HUDEP-2 (cell line): ENCODE measurements at regions not wholly inside any gene's neighbourhood (a gene's known extent, or its start where the extent isn't known, plus 50 kb on each side); places are given as distances from the start of the nearest gene placed in this dataset.
"Not testable (repeated sequence)": the region's sequence is repeated elsewhere in the genome, so short reads cannot be mapped to it uniquely, and the experiment has no call there.

ENCODE experiments used
- DNase-seq, 76 experiments: peaks; one replicate each; lab custom pipeline; 2025; ENCODE audit not compliant: unreplicated experiment in 76 of 76; lab: John Stamatoyannopoulos, UW

DNA sequence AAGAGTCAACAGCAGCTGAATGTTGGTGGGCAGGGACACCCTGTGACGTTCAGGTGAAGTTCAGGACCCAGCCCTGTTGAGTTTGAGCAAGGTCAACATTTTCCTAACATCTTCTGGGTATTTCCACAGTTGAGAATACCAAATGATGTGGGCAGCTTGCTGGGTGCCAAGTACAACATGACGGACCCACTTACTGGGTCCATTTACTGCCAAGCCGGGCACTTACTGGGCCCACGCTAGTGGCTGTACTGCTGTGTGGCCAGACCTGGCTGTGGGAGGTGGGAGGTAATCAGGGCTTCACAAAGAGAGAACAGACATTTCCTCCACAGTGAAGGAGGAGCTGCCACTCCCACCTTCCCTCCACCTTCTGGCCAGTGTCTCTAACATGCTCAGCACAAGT, 99.2 kb downstream of the PSMG1 start:
- DNase-seq = no peak

DNA sequence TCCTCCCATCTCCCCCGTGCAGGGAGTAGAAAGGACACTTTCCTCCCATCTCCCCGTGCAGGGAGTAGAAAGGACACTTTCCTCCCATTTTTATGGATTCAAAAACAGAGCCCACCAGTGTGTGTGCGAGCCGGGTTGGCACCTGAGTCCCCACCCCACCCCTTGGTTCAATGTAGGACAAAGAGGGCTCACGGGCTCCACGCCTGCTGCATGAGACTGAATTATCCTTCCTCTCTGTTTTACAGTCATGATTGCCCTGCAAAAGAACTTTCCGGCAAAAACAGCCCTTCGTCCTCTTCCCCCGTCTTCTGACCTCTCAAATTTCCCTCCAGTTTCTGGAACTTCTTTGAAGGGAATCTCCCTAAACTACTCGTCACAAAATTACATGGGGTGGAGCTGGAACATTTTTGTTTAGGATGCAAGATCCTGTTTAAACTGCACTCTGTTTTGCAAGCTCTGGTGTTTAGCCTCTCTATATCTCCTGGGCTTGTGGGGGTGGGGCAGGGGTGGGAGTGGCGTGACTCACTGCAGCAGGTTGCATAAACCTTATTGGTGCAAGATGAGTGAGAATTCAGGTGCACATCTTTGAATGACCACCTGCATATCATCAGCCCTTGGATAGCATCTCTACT, 99.8 kb downstream of the PSMG1 start:
- DNase-seq = no peak

DNA sequence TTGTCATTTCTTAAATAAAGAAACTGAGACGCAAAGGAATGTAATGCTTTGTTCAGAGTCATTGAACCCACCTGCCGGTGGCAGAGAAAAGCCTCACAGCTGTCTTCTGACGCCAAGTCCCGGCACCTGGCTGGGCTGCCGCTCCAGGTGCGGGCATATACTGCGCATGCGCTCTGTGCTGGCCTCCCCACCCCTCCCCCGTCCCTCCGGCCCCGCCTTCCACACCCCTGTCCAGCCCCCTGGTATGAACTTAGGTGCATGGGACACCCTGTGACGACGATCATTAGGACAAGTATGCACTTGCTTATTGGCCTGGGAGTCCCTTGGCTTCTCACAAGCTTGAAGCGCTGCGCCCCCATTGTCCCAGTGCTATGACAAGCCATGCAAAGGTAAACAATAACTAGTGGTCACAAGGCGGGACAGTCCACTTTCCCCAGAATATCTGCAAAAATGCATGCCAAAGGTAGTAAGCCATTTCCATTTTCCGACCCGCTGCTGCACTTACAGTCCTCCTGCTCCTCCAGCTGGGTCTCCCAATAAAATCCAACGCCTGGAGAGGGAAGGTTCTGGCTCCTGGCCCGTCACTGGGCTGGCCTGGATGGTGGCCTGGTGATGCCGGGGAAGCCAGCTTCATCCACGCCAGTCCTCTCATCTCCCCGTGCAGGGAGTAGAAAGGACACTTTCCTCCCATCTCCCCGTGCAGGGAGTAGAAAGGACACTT, 100.4 kb downstream of the PSMG1 start:
- DNase-seq = no peak

DNA sequence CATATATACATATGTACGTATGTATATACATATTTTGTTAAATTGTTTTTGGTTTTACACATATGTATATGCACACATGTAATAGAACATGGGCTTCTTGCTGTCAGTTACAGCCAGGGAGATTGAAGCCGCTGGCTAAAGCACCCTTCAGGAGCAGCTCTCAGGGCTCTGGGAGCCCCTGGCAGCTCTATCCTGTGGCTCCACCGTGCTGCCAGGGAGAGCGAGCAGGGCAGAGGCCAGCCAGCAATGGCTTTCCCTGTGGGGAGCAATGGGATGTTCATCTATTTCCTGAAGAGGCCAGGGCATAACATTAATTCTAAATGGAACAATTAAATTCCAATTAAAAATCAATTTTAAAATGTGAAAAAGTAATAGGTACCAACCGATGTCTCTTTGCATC, 102.9 kb downstream of the PSMG1 start:
- no peak for DNase-seq

DNA sequence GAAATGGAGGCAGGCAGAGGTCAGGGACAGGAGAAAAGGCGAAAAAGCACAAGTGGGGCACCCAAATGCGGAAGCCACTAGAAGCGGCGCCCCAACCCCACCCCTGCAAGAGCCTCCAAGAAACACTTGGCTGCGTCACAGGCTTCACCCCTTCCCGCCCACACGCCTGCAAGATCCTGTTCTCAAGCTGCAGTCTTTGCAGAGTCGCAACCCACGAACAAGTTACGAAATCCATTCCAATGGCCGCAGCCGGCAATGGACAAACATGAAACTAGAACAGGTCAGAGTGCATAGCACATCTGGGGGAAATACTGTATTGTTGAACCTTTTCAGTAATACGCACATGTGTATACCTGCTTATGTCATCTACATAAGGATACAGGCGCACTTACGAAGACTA, 103.6 kb downstream of the PSMG1 start:
- DNase-seq = no peak

DNA sequence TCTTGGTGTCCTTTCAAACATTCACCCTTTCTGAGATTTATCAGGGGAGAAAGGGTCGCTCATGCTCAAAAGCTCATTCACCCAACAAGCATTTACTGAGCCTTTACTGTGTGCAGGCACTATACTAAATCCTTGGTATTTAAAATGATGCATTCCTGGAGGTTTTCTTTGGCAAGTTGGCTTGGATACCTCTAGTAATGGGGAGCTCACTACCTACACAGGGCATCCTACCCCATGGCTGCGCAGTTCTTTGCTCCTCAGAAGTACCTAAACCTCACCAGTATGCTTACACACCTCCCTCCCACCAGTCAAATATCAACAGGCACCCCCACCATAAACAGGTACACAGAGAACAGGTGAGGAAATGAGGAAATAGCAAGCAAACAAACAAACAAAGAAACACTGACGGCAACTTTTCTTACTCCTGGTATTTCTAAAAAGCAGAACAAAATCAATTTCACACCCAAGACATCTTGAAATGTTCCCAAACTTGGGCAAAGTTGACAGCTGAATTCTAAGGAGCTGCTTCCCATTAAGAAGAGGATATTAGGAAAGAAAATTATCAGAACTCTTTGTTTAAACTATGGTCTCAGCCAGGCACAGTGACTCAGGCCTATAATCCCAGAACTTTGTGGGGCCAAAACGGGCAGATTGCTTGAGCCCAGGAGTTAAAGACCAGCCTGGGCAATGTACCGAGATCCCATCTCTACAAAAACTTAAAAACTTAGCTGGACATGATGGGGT, 104.8 kb downstream of the PSMG1 start:
- DNase-seq = no peak

DNA sequence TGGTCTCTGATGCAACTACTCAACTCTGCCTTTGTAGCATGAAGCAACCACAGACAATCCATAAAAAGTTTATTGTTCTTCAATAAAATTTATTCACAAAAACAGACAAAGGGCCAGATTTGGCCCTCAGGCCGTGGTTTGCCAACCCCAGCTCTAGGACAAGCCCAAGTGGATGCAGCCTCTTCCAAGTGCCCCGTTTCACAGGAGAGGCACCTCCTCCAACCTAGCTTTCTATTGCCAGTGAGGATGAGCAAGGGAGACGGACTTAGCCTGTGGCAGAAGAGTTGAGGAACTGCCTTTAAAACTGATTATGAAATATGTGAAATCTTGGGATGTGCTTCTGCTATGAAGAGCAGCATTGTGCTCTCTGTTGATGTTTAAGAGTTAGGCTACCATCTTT, 105.4 kb downstream of the PSMG1 start:
- DNase-seq = no peak

DNA sequence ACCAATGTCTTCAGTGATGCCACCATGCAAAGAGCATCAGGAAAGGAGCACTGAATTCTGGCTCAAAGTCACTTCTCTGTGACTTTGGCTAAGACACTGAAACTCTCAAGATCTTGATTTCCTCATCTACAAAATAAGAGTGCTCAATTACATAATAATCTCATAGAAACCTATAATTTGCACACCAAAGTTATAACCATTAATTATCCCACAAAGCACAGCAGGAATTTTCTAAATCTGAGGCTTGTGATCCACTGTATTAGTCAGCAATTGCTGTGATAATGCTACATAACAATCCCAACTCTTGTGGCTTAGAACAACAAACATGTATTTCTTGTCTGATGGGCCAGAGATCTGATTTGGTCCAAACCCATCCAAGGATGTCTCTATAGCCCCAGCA, 108.7 kb downstream of the PSMG1 start:
- DNase-seq = no peak

DNA sequence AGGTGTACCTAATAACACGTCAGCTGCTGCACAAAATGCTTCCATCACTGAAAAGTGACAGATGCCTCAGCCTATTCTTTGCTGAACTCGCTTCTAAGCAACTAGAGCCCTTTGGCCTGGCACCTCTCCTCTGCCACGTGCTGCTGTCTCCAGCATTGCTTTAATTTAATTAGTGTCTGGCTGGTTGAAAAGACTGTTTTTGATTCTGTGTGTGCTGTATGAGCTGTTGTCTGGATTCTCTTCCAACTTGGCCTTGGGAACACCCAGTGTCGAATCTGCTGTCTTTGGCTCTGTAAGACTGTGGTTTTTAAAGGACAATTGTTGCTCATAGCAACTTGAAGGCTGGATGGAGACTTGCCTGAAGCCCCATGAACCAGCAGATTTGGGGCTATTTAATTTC, 109.5 kb downstream of the PSMG1 start:
- DNase-seq = no peak

DNA sequence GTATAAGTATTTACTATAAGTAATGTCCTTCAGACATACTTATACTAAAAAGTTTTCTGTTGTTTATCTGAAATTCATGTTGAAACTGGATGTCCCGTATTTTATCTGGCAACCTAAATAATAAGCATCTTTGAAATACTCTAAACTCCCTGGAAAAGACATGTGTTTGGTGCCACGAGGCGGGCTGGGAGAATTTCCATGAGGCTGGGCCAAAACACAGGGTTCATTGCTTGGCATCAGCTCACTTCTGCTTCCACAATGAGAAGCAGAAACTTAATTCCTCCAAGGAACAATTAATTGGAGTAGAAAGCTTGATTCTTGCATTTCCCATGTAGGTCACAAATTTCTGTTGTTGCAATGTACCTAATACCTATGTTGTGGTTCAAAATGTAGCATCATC, 110.2 kb downstream of the PSMG1 start:
- DNase-seq = no peak

DNA sequence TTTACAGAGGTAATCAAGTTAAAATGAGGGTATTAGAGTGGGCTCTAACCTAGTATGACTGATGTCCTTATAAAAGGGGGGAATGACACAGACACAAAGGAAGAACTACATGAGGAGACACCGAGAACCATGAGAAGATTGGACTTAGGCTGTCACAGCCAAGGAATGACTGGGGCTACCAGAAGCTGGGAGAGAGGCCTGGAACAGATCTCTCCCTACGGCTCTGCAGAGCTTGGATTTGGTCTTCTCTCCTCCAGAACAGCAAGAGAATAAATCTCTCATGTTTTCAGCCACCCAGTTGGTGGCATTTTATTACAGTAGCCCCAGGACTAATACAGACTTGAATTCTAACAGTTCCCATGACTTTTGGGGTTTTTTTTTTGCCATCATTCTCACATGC, 110.8 kb downstream of the PSMG1 start:
- DNase-seq = no peak

DNA sequence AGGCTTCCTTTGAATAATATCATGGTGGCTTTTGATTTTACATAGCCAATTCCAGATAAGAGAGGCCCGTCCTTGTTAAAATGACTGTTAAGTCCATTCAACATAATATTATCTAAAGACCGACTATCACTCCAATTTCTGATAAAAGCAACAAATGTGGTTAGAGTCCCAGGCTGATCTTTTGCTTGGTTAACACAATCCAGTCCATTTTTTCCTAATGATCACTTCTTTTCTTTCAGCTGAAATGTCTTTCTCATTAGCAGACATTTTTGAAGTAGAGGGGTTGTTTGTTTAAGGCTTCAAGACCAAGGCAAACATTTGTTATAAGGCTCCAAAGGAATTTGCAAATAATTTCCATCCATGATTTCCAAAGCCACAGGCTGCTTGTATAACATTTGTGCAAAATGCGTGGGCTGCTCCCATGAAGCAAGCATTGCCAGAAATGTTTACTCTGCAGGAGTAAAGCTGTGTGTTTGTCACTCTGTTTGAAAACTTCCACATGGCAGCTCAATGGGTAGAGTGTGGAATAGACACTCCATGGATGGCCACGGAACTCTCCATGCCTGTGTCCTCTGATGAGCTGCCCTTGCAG, 111.5 kb downstream of the PSMG1 start:
- no peak for DNase-seq

DNA sequence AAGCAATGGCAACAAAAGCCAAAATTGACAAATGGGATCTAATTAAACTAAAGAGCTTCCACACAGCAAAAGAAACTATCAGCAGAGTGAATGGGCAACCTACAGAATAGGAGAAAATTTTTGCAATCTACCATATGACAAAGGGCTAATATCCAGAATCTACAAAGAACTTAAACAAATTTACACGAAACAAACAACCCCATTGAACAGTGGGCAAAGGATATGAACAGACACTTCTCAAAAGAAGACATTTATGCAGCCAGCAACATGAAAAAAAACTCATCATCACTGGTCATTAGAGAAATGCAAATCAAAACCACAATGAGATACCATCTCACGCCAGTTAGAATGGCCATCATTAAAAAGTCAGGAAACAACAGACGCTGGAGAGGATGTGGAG, 113.4 kb downstream of the PSMG1 start:
- DNase-seq = not testable (repeated sequence)

DNA sequence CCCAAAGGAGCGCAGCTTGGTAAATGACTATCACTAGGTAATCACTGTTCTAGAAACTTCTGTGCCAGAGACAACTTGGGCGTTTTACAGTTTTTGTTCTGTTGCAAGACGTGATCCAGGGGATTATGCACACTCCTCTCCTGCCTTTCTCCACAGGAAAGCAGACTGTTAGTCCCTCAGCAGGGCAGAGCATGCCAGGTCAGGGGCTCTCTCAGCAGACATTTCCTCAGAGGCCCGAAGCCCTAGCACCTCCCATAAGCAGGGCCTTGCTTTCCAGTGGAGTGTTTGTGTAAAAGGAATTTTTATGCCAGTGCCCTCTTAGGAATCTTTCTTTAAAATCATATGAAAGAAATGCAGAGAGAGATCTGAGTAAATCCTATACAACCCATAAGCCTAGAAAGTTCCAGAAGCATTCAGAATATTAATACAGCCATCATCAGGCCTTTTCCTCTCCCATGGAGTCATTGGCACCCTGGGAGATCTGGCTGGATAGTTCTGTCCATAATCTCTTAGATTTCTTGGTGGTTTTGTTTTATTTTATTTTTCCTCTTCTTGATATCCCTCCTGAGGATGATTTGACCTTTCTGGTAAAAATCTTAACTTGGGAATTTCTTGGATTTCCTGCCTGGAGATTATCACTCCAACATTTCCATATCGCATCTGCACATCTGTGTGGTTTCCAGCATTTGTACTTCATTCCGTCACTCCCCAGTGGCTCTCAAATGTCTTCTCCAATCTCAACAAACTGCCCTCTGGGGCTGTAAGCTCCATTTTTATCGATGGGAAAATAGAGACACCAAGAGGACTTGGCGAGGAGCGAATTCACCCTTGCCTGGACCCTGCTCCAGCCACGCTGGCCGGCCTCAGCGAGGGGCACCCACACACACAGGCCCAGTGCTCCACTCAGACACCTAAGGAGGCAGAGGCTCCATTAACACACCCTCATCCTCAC, 116.1 kb downstream of the PSMG1 start:
- no peak for DNase-seq

DNA sequence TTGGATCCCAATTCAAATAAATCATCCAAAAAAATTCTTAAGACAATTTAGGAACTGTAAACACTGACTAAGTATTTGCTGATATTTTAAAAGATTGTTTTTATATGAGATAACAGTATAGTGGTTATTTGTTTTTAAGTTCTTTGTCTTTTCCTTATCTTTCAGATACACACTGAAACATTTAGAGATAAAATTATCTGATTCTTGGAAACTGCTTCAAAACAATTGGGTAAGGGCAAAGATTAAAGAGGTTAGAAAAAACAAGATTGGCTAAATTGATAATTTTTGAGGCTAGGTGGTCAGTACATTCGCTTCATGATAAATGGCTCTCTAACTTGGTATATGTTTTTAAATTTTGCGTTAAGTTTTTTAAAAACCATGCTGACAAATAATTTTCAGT, 117.3 kb downstream of the PSMG1 start:
- DNase-seq = no peak

DNA sequence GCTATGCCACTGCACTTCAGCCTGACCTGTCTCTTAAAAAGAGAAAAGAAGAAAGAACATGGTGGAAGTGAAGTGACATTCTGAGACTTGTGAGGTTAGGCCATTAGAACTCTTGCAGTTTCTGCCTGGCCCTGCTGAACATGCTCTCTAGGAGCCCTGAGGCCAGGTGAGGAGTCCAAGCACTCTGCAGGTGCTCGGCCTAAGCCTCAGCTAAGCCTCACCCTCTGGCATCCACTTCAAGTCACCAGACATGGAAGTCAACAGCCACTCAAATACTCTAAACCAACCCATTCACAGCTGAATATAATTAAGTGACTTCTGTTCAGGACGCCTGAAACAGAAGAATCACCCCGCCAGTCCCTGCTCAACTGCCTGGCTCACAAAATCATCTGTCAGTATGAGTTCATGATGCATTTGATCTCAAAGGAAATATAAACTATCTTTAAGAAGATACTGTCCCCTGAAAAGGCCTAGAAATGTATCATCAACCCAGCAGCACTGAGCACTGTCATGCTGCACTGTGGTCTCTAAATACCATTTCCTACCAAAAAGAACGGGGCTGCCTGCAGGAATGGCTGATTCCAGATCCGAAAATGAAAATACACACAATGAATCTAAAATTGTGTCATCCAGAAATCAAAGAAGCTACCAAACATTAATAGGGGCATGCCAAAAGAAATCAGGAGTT, 118.8 kb downstream of the PSMG1 start:
- no peak for DNase-seq

DNA sequence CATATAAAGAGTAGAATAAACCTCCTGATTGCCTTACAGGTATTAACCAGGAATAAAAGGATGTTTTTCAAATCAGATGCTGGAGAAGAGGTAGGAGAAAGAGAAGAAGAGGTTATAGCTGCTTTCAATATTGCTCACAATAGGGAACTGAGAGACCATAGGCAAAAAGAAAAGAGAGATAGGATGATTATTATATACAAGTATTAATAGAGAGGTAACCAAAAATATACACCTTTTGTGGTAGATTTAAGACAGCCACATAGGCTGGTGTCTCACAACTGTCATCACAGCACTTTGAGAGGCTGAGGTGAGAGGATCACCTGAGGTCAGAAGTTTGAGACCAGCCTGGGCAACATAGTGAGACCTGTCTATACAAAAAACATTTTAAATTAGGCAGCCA, 119.7 kb downstream of the PSMG1 start:
- DNase-seq = no peak

DNA sequence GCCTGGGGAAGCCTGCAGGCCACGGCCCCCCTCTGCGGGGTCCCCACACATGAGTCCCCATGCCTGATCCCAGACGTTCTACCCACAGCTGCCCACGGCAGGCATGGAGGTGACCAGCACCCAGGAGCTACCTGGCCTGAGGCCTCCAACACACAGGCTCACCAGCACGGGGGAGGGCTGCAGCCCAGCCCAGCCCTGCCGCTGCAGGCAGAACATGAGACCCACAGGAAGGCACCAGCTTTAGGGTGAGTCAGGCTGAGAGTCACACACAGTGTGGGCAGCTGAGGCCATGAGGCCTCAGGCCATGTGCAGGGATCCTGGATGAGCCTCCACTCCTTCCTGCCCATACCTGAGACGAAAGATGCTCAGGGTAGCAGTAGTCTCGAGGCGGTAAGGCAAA, 121.1 kb downstream of the PSMG1 start:
- DNase-seq = no peak

DNA sequence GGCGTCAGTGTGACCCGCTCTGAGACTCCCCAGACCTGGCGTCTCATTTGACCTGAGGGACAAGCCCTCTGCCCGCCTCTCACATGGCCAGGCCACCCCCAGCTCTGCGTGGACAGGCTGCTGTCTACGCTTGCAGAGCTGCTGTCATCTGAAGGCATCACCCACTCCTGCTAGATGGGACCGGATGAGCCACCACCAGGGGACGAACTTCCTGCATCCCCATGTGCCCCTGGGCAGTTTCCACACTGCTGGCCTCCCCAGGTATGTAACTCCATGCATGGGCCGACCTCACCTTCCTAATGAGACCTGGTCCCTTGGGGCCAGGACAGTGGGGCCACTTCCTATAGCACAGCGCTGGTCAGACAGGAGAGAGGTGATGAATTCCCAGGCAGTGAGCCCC, 121.5 kb downstream of the PSMG1 start:
- DNase-seq = no peak

DNA sequence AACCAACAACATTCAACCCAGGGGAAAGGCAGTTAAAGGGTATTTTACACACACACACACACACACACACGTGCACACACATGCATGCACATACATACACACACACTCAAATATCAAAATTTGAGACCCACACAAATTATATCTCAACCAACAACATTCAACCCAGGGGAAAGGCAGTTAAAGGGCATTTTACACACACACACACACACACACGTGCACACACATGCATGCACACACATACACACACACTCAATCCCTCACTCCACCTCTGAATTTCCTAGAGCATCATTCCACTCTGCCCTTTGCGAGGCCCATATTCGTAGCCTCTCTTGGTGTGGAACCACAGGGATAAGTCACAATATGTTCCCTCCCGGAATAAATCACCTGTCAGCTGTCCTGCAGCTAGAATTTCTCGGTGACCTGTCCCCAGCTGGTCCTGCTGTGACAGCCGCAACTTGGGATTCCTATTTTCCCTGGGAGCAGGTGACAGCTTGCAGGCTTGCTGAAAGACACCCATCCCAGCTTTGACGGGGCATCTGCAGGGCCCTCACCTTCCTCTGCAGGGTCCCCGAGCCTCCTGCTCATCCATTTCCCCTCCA, 122.7 kb downstream of the PSMG1 start:
- DNase-seq = no peak
